ENCODE measurements at regions not wholly inside any gene's neighbourhood (a gene's known extent, or its start where the extent isn't known, plus 50 kb on each side); places are given as distances from the start of the nearest gene placed in this dataset.

- Histone ChIP-seq H3K4me3 (ENCODE audit: low read depth, low read length) (no peak overlapping the region), H3K27me3 (ENCODE audit: control insufficient read depth, insufficient read depth, low read length) (no peaks in the 10 kb centered on the region), H3K36me3 (ENCODE audit: control insufficient read depth, insufficient read depth, low read length) (no peaks in the 10 kb centered on the region)
- POLR2A ChIA-PET = no interaction called here
- CTCF ChIA-PET = no interaction called here
- DNase-seq (ENCODE audit: low read depth) = no peak
- TF ChIP-seq CTCF (IDR thresholded peaks at IDR 0.05; ENCODE audit: insufficient read depth, low read depth, low read length) = no peak
These were observed 114.1 kb upstream of the SOX1 start for GRCh38 chr13:111952814-111953213.

- POLR2A ChIA-PET = no interaction called here
- CTCF ChIA-PET = no interaction called here
These were observed 113.3 kb upstream of the SOX1 start for GRCh38 chr13:111953546-111954178.

GRCh38 chr13:111954661-111955411, 112.1 kb upstream of the SOX1 start:
- no peak for DNase-seq (ENCODE audit: low read depth)
- H3K36me3 ChIP-seq (ENCODE audit: control insufficient read depth, insufficient read depth, low read length) = no peaks in the 10 kb centered on the region
- H3K27me3 ChIP-seq (ENCODE audit: control insufficient read depth, insufficient read depth, low read length) = no peaks in the 10 kb centered on the region
- ChIA-PET POLR2A (no interaction called here), CTCF (no interaction called here)
- H3K4me3 ChIP-seq (ENCODE audit: low read depth, low read length) = no peak overlapping the region
- TF ChIP-seq CTCF (IDR thresholded peaks at IDR 0.05; ENCODE audit: insufficient read depth, low read depth, low read length) = no peak

More at GRCh38 chr13:111953546-111954178, 113.3 kb upstream of the SOX1 start:
- H3K36me3 ChIP-seq (ENCODE audit: control insufficient read depth, insufficient read depth, low read length) = no peaks in the 10 kb centered on the region
- no peaks in the 10 kb centered on the region for H3K27me3 ChIP-seq (ENCODE audit: control insufficient read depth, insufficient read depth, low read length)
- DNase-seq (ENCODE audit: low read depth) = no peak
- H3K4me3 ChIP-seq (ENCODE audit: low read depth, low read length) = no peak overlapping the region
- TF ChIP-seq CTCF (IDR thresholded peaks at IDR 0.05; ENCODE audit: insufficient read depth, low read depth, low read length) = no peak

- H3K4me3 ChIP-seq (ENCODE audit: low read depth, low read length) = no peak overlapping the region
- no peak for DNase-seq (ENCODE audit: low read depth)
- no peaks in the 10 kb centered on the region for H3K36me3 ChIP-seq (ENCODE audit: control insufficient read depth, insufficient read depth, low read length)
- no peak for TF ChIP-seq CTCF (IDR thresholded peaks at IDR 0.05; ENCODE audit: insufficient read depth, low read depth, low read length)
- H3K27me3 ChIP-seq (ENCODE audit: control insufficient read depth, insufficient read depth, low read length) = no peaks in the 10 kb centered on the region
- CTCF ChIA-PET = no interaction called here
- POLR2A ChIA-PET = no interaction called here
These were observed 111.4 kb upstream of the SOX1 start for GRCh38 chr13:111955412-111956065.

All from BJ (cell line).